H1 (cell line): ENCODE measurements at regions not wholly inside any gene's neighbourhood (a gene's known extent, or its start where the extent isn't known, plus 50 kb on each side); places are given as distances from the start of the nearest gene placed in this dataset.

Source experiments
- CEBPB ChIP-seq: IDR thresholded peaks from 2 replicates; pipeline ENCODE4 v1.6.1; 2012; ENCODE audit warnings: low read depth, low read length
- CHD1 ChIP-seq: IDR thresholded peaks from 2 replicates; pipeline ENCODE4 v1.6.1; 2012; ENCODE audit warnings: low read depth, low read length, improper control_type of control experiment
- CHD7 ChIP-seq: fragments of 300-600 bp; sonication (generic); IDR thresholded peaks from 2 replicates; pipeline ENCODE4 v1.7.1; 2012; ENCODE audit warnings: low read length, moderate library complexity, mild to moderate bottlenecking, inconsistent platforms; ENCODE audit not compliant: insufficient replicate concordance
- EGR1 ChIP-seq: IDR thresholded peaks from 2 replicates; pipeline ENCODE4 v1.6.1; 2011; ENCODE audit warnings: low read depth, low read length, borderline replicate concordance
- GABPA ChIP-seq: IDR thresholded peaks from 2 replicates; pipeline ENCODE4 v1.6.1; 2011; ENCODE audit warnings: mild to moderate bottlenecking, low read length, moderate library complexity, borderline replicate concordance; ENCODE audit not compliant: insufficient read depth
- KDM1A ChIP-seq: fragments of 200-600, 300-600 bp; sonication (generic); IDR thresholded peaks from 2 replicates; pipeline ENCODE4 v1.7.1; 2016; ENCODE audit warnings: mild to moderate bottlenecking, low read length, borderline replicate concordance
- NRF1 ChIP-seq: IDR thresholded peaks from 2 replicates; pipeline ENCODE4 v1.6.1; 2011; ENCODE audit warnings: mild to moderate bottlenecking, low read depth, low read length, improper control_type of control experiment
- RFX5 ChIP-seq: IDR thresholded peaks from 2 replicates; pipeline ENCODE4 v1.6.1; 2011; ENCODE audit warnings: low read depth, low read length, improper control_type of control experiment, borderline replicate concordance
- SIRT6 ChIP-seq: IDR thresholded peaks from one replicate; pipeline ENCODE4 v1.7.1; 2012; ENCODE audit warnings: low read length, inconsistent platforms
- SIX5 ChIP-seq: IDR thresholded peaks from 2 replicates; pipeline ENCODE4 v1.6.1; 2011; ENCODE audit warnings: mild to moderate bottlenecking, low read depth, low read length
- SP4 ChIP-seq: IDR thresholded peaks from 2 replicates; pipeline ENCODE4 v1.6.1; 2012; ENCODE audit warnings: low read length, inconsistent platforms
- SUZ12 ChIP-seq: fragments of 200-600 bp; sonication (generic); IDR thresholded peaks from 2 replicates; pipeline ENCODE4 v1.6.1; 2012; ENCODE audit warnings: mild to moderate bottlenecking, inconsistent platforms, low read length, moderate library complexity, mixed read lengths
- TCF12 ChIP-seq: IDR thresholded peaks from 2 replicates; pipeline ENCODE4 v1.6.1; 2011; ENCODE audit warnings: low read depth, mild to moderate bottlenecking, low read length
- YY1 ChIP-seq: IDR thresholded peaks from 2 replicates; pipeline ENCODE4 v1.6.1; 2011; ENCODE audit warnings: low read depth, mild to moderate bottlenecking, low read length

- TF ChIP-seq CHD7 (no peak), NRF1 (no peak), GABPA (no peak), EGR1 (no peak), SP4 (no peak), CEBPB (no peak), TCF12 (no peak), SIRT6 (no peak), YY1 (no peak), SUZ12 (no peak), CHD1 (no peak), KDM1A (no peak), SIX5 (no peak), RFX5 (no peak)
Measured at GRCh38 chr10:63069318-63069717, 63.8 kb upstream of the NRBF2 start (continued).
